ENCODE measurements at regions not wholly inside any gene's neighbourhood (a gene's known extent, or its start where the extent isn't known, plus 50 kb on each side); places are given as distances from the start of the nearest gene placed in this dataset.

DNA sequence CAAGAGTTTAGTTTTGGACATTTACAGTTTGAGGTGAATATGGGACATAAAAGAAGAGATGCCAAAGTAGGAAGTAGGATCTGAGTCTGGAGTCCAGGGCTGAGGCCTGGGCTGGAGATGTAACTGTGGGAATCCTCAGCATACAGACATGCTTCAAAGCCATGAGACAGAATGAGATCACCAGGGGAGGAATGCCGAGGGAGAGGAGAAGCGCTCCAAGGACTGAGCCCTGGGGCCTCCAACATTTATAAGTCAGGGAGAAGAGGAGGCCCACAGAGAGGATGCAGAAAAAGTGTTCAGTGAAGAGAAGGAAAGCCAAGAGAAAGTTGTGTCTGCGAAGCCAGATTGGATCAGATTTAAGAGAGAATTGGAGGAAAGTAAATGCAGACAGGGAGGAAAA is 277.5 kb upstream of the MYOCD start:
- no peak for DNase-seq

DNA sequence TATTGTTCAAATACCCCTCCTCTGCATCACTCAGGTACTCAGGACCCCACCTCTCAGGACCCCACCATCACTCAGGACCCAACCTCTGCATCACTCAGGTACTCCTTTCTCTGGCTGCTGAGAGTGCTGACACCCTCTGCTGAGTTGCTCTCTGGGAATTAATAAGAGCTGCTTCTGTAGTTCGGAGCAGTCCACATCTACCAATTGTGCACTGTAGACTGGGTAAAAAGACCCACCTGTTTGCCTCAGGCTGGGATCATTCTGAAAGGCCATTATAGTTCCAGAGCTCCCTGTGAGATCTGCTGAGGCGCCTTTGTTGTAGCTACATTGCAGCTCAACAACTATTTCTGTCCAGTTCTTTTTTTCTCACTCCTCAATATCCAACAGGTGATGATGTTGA is 276.3 kb upstream of the MYOCD start:
- DNase-seq, result no peak

DNA sequence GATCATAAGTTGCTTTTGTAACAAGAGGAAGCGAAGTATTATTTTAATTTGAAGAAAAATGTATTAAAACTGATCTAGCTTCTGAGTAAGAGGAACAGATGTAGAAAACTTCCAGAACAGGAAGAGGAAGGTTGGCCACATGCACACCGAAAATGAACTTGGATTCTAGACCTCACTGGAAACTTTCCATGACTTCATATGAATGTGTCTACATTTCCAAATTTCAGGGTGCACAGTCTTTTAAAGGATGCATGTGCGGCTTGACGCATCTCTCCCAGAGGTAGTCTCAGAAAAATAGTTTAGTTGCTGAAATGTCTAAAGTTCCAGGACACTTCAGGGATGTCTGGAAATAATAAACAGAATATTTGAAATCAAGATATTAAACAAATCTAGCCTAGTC is 275.1 kb upstream of the MYOCD start:
- no peak for DNase-seq

DNA sequence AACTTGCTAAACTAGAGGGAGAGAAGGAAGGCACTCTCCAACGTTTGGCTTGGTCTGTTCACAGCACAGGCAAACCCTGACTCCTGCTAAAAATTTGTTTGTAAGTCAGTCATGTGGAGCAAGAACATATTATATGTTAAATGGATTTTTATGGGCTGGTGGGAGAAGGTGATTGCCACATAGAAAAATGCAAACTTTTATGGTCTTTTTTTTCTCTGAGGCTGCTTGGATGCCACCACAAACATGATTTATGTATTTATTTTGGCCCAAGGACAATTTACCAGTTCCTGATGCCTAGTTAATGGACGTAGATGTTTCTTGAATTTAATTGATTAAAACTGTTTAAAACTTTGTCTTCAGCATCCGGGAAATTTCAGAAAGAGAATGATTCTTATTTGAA is 274.2 kb upstream of the MYOCD start:
- DNase-seq, result no peak

DNA sequence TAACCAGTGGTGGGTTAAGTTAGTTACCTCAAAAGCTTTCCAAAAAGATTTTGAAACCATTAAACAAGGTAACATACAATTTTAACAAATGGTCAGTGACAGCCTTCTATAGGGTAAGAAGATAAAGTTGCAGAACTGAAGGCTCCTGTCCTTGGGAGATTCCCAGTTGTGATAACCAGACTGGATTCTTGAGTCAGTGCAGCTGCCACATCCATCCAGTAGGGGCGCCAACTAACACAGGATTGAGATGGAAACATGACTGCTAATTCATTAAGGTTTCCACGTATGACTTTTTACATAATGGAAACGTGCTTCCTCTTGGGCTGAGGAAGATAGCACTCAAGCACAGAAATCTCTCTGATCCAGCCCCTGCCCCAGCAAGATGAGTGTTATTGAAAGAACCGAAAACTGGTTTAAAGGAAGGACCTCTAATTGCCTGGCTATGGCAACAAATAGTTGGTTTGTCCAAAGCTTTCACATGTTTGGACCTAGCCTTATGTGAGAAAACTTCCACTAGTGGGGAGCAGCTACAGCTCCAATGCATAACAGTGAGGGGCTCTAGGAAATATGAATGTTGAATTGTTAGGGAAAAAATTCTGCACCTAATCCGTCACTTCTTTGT is 269.8 kb upstream of the MYOCD start:
- no peak for DNase-seq

DNA sequence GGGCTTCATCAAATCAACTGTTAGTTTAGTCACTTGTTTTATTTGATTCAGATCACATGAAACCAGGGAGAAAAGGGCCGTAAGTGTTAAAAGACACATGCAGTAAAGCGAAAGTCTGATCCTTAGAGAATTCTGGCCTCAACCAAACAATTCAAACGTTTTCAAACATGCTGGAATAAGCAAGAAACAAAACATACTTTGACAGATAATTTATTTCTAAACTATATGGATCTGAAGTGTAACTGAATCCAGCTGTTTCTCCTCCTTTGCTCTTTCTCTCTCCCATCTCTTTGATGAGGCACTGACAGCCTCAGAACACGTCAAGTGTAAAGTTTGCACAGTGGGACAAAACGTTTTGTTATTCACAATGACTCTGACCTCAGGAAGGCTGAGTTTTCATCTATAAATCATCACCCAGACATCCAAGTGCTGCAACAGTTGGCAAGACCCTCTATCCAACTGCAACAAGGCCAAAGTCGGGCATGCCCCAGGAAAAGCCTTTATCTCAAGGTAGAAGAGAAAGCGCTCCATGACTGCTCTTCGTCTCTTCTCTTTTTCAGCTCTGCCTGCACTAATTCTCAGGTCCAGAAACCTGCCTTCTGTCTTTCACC is 267.1 kb upstream of the MYOCD start:
- no peak for DNase-seq

DNA sequence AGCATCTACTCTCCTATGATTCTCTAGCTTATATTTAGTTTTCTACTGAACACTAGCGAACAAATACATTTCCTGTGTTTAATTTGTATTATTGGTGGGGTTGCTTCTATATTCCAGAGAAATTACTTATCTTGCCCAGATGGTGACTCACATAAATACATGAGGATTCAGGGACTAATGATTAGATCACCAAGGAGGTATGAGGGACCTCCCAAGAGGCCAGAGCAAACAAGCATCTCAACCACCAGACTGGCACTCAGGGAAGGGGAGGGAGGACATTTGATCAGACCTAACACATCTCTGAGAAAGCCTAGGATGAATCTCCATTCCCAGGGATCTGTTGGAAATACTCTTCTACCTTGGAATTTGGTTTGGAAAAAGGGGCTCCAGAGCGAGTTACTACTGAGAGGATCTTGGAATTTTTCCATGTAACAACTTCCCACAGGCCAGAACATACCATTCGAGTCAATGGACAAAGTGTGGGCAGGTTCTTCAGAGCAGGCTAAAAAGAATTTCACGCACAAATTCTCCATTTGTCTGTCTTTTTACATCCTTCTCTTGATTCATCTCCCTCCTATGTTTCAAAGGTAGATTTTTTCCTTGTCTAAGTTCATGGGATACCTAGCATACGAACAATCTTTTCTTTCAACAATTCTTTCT is 262.6 kb upstream of the MYOCD start:
- DNase-seq, result no peak

DNA sequence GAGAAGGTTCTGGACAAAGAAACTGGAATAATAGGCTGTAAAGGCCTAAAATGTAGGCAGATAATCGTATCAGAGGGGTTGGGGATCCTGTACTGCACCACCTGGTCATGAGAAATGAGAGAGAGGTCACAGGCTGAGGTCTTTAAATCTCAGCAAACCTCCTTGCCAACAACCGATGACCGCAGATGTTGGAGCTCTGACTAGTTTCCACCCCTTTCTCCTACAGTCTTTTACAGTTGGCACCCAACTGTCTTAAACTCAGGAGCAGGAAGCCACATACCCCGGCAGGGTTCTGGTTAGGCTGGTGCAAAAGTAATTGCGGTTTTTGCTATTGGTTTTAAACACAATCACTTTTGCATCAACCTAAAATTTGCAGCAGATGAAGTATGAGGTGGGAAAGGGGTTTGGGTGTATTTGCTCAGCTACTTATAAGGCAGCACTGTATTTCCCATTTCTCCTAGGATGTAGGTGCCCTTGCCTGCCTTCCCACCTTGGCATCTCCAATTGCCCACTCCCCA is 261.8 kb upstream of the MYOCD start:
- no peak for DNase-seq

DNA sequence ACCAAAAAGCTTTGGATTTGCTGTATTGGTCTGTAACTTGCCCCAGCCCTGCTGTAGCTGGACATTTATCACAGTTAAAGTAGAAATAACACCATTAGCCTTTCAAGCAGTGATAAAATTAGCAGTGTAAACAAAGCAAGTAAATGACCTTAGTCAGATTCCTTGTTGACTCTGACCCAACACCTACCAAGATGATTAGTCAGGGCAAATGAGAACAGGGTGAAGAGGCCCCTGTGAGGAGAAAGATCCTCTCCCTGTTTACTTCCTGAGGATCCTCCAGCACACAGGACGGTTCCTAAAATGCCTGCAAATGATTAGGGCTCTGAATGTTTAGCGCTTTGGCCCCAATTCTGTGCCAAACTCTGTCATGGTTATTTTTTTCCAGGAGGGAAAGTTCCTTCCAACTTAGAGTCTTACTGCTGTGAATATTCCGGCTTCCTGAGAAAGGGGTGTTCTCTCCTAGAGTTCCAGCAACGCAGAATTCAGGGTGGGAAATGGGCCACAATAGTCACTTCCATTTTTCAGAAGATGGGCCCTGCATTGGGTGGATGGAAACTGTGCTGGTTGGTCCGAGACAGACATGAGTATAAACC is 259.0 kb upstream of the MYOCD start:
- DNase-seq, result no peak

DNA sequence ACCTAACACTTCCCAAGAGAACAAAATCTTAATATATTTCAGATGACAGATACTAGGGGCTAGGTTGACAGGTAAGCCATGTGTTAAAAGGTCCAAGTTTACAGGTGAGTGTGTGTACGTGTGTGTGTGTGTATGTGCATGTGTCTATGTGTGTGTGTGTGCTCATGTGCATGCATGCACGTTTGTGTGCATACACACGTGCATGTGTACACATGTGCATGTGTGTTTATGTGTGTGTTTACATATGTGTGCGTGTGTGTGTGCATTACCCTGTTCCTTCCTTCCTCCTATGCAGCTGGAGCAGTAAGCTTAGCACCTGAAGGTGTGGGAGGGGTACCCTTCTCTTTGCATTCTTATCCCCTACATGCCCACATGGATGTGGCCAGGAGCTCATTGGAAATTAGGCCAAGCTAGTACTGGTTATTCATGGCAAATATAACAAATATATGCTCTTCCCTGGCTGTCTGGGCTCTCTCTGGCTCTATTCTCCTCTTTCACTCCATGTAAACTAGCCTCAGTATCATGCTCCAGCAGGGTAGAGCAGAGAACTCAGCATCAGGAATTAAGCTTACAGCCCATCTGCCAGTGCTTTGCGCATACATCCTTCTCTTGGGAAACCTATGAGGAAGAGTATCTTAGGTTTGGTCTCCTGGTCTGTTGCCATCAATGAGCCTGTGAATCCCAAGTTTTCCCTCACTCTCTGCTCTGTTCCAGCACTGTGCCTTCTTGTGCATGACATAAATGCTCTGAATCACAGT is 258.0 kb upstream of the MYOCD start:
- no peak for DNase-seq

DNA sequence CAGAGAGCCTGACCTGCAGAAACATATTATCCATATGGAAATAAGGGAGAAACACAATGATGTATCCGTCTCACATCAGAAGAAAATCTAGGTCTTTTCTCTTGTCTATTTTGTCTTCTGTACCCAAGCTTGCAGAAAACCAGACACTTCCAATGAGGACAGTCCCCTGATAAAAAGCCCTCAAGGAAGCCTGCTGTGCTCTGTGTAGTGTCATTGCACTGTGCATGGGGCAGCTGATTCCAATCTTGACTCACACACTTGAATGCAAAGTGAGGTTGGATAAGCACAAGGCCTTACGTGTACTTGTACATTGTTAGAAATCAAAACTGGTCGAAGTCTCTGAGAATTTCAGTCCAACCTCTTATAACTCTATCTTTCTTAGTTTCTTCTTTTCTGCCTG is 256.6 kb upstream of the MYOCD start:
- DNase-seq, result no peak

DNA sequence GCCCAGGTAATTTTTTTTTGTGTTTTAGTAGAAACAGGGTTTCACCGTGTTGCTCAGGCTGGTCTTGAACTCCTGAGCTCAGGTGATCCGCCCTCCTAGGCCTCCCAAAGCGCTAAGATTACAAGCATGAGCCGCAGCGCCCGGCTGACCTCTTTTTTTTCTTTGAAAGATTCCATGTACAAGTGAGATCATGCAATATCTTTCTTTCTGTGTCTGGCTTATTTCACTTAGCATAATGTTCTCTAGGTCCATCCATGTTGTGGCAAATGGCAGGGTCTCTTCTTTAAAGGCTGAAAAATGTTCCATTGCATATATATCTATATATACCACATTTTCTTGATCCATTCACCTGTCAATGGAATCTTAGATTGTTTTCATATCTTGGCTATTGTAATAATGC is 255.0 kb upstream of the MYOCD start:
- DNase-seq, result no peak

DNA sequence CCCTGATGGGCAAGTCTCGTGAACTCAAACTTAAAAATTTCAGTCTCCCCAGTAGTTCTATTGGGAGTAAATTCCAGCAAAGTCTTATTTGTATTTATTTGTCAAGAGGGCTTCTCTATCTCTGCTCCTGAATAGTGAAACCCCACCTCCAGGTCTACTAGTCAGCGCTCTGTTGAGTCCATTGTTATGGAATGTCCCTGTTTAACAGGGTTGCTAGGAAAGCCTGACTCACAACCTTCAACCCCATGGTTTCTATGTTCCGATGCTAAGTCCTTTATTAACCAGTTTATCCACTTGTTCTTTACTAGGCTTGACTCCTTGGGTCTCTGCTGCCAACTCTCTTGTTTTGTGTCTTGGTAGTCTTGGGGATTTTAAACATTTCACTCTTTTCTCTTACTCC is 250.7 kb upstream of the MYOCD start:
- no peak for DNase-seq

DNA sequence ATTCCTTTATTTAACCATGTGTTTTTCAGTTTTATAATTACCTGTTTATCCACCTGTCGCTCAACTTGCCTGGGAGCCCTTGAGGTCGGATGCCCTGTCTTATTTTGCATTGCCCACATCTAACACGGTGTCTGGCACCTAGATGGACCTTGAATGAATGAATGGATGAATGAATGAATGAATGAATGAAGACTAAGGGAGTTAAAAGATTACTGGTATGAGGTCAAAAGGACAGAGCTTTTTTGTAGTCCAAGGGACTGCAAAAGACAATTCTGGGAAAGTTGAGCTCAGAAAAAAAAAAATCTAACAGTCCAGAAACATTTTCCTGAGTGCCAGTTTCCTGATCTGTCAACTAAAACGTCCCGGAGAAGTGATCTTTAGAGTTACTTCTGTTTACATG is 244.6 kb upstream of the MYOCD start:
- DNase-seq, result no peak

DNA sequence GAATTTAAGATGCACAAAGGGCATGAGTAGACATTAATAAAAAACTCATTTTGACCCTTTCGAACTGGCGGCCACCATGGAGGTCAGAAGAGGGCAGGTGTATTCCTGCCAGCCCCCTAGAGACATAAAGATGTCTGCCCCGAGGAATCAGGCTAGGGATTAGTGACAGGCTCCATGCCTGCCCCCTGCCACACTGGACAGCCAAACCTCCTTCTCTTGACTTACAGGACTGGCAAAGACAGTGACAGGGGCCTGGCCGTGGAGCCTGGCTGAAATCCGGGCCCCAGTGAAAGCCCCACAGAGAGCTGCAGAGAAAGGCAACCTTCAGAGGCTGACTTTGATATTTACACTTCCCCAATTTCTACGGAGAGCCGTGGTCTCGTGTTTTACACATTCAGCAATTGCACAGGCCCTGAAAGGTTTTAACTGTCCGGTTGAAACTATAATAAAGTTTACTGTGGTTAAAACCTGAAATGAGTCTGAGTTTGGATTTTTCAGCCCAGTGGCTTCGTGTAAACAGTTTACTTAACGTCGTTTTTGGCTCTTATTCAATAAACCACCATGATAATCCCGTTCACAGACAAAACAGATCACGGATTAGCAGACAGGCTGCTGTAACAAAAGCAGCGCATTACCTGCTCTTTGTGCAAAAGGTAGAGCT is 243.9 kb upstream of the MYOCD start:
- no peak for DNase-seq

DNA sequence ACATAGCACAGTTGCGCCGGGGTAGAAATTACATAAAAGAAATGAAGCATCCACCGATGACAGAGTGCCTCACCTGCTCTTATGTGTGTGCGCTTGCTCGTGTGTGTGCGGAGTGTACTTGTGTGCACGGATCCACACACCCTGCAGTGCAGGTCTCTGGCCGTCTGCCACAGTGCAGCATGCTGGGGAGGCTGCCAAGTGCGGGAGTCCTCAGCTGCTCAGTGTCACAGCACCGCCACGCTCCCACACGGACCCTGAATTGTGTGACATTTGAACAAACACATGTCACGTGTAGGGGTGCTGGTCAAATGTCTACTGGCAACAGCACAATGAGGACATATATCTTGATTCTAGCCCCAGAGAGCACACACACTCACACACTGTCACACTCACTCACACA is 243.0 kb upstream of the MYOCD start:
- DNase-seq, result no peak

DNA sequence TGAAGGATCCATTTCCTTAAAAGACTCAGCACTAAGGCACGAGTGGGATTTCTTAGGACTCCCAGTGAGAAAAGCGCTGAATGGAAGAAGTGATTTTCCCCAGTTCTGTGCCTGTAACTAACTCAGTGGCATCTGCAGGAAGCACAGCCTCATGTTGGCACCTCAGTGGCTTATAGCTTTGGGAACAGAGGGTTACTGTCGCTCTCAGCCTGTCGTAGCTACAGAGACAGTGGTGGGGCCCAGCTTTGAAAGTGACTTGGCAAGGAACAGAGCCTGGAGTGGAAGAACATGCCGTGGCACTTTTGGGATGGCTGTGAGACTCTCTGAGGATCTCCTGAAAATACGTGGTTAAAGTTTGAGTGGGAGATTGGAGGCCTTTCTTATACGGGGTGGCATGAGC is 242.4 kb upstream of the MYOCD start:
- no peak for DNase-seq

DNA sequence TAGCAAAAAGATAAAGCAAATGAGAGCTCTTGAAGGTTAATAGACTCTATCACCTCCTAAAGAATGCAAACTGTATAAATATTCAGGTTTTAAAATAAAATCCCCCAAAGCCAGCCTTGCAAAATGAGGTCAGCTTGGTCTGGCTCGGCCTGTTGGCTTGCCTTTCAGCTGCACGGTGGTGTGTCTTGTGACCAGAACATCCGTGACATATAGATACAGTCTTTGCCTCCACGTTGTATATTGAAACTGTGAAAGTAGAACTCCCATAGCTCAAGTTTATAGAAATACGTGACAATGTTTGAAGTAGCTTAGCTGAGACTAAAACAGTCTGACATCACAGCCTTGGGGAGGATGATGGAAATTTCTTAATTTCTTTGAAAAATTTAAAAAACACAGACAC is 236.6 kb upstream of the MYOCD start:
- DNase-seq, result no peak

DNA sequence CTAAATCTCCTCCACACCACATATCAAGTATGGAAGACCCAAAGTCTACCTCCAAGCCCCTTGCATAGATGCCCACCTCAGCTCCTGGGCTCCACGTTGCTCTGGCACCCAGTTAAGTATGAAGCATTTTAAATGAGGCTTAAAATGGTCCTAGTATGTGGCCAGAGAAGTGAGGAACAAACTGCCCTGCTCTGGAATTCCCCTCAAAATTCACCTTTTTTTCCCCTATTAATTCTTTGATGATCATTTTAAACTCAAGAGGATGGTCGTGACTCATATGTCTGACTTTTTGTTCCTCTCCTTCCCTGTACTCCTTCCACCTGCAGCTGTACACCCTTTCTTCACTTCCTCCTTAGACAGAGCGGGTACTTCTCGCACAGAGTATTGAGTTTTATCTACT is 234.5 kb upstream of the MYOCD start:
- DNase-seq, result no peak

DNA sequence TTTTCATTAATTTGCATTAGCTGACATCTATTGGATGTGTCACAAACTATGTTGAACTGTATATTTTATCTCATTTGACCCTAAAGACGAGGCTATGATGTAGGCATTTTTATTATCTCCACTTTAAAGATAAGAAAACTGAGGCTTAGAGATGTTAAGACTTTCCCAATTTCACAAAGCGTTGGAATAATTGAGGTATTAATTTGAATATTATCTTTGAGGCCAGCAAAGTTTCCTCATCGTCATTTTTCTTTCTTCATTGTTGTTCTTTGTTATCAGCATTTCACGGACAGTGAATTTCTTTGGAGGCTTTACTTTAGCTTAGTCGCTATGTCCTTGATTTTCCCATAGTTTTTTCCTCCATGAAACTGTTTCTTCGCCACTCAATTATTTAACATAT is 227.5 kb upstream of the MYOCD start:
- DNase-seq, result no peak

DNA sequence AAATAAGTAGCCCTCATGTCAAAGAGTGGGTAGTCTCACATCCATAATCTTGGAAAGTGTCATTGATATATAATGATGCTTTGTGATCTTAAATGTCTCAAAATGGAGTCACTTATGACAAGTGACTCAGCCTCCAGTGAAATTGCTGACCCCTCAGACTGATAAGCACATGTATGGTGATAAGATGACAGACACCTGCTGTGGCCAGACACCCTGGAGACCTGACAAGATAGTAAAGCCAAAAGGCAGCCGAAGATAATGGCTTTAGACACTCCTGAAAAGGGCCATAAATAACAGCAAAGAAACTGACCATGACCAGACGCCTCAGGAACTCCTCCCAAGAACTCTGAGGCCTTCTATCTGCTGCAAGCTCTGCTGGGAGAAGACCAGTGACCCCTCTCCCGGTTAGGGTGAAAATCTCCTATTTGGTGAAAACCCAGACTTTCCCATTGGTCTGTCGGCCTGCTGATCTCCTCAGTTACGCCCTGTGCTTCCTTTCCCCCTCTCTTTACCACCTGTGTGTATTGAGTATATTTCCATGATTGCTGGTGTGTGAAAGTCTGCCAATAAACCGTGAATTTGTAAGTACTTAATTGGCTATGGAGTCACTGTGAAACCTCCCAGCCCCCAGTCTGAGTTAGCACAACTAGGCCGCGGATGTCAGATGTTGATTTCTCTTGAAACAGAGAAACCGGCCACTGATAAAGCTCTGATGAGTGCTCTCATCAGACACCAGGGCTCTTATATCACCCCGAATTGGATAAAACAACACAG is 226.7 kb upstream of the MYOCD start:
- DNase-seq, result no peak

DNA sequence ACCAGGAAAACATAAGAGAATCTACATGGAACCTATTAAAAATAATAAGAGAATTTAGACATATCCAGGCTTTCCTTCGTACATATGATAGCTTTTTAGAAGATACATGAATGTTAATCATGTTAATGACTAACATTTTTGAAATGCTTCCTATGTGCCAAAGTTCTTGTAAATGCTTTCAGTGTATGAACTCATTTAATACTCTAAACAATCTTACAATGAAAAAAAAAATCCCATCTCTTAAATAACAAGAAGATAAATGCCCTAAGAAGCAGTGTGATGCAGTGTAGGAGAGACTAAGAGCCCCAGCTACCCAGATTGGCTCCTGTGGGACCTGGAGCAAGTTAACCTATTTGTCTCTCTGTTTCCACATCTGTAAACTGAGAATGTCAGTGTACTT is 220.4 kb upstream of the MYOCD start:
- DNase-seq, result no peak
